GM23248 (cell line): ENCODE measurements at regions not wholly inside any gene's neighbourhood (a gene's known extent, or its start where the extent isn't known, plus 50 kb on each side); places are given as distances from the start of the nearest gene placed in this dataset.

Experiments used
- DNase-seq: peaks from one replicate; pipeline ENCODE4 v3.0.0-alpha.2; 2015
- H2AFZ ChIP-seq: fragments of 200-600 bp; sonication (generic); 2 replicates; pipeline ENCODE4 v1.6.1; 2016; ENCODE audit warnings: antibody characterized with exemption
- H3F3A ChIP-seq: fragments of 200-600 bp; sonication (generic); 2 replicates; pipeline ENCODE4 v1.6.1; 2016; ENCODE audit warnings: mild to moderate bottlenecking, antibody characterized with exemption, mixed run types; ENCODE audit not compliant: insufficient read depth
- H3K27ac ChIP-seq: fragments of 200-600 bp; sonication (generic); 2 replicates; pipeline ENCODE4 v1.5.1; 2016; ENCODE audit warnings: mild to moderate bottlenecking
- H3K27me3 ChIP-seq: fragments of 200-600 bp; sonication (generic); replicated peaks from 2 replicates; pipeline ENCODE4 v1.6.1; 2016; ENCODE audit warnings: mild to moderate bottlenecking; ENCODE audit not compliant: insufficient read depth
- H3K36me3 ChIP-seq: fragments of 200-600 bp; sonication (generic); 2 replicates; pipeline ENCODE4 v1.6.1; 2016; ENCODE audit warnings: low read depth, mild to moderate bottlenecking
- H3K4me1 ChIP-seq: fragments of 200-600 bp; sonication (generic); 2 replicates; pipeline ENCODE4 v1.6.1; 2016; ENCODE audit warnings: mild to moderate bottlenecking; ENCODE audit not compliant: insufficient read depth
- H3K4me2 ChIP-seq: fragments of 200-600 bp; sonication (generic); one replicate; pipeline ENCODE4 v1.6.1; 2016; ENCODE audit warnings: mild to moderate bottlenecking; ENCODE audit not compliant: unreplicated experiment
- H3K4me3 ChIP-seq: fragments of 200-600 bp; sonication (generic); 2 replicates; pipeline ENCODE4 v1.5.1; 2016; ENCODE audit warnings: mild to moderate bottlenecking
- H3K79me2 ChIP-seq: fragments of 200-600 bp; sonication (generic); 2 replicates; pipeline ENCODE4 v1.6.1; 2016; ENCODE audit warnings: mild to moderate bottlenecking; ENCODE audit not compliant: insufficient read depth
- H3K9ac ChIP-seq: fragments of 200-600 bp; sonication (generic); 2 replicates; pipeline ENCODE4 v1.6.1; 2016; ENCODE audit warnings: mild to moderate bottlenecking
- H3K9me2 ChIP-seq: fragments of 200-600 bp; sonication (generic); 2 replicates; pipeline ENCODE4 v1.6.1; 2016; ENCODE audit warnings: mixed run types, mild to moderate bottlenecking, moderate library complexity; ENCODE audit not compliant: insufficient read depth
- H3K9me3 ChIP-seq: fragments of 200-600 bp; sonication (generic); one replicate; pipeline ENCODE4 v1.6.1; 2017; ENCODE audit warnings: low read depth
- H4K20me1 ChIP-seq: fragments of 200-600 bp; sonication (generic); 2 replicates; pipeline ENCODE4 v1.6.0; 2016; ENCODE audit not compliant: insufficient read depth
- EZH2 ChIP-seq: fragments of 200-600 bp; sonication (generic); IDR thresholded peaks from 2 replicates; pipeline ENCODE4 v1.6.1; 2018; ENCODE audit warnings: antibody characterized with exemption, mild to moderate bottlenecking; ENCODE audit not compliant: insufficient read depth, poor library complexity, severe bottlenecking
- EZH2phosphoT487 ChIP-seq: fragments of 200-600 bp; sonication (generic); IDR thresholded peaks from 2 replicates; pipeline ENCODE4 v1.6.1; 2018; ENCODE audit warnings: antibody characterized with exemption, moderate library complexity, mild to moderate bottlenecking, low read depth; ENCODE audit not compliant: insufficient read depth
- WGBS, 2 experiments: methylation state at CpG; one replicate each; pipeline ENCODE4 v1.1.6; 2015 to 2017; ENCODE audit warnings: low lambda C conversion rate in 2 of 2, low coverage in 1 of 2; ENCODE audit errors: missing lambda C conversion rate in 2 of 2; 5-methylcytosine and 5-hydroxymethylcytosine counted together
- in situ Hi-C: fragments of 300-500 bp; cut with MboI; formaldehyde crosslinking; loops from 2 replicates; pipeline ENCODE4 v1.15.0; 2020

- Histone ChIP-seq H3F3A (no peaks in the 10 kb centered on the region), H3K36me3 (no peaks in the 10 kb centered on the region), H3K27ac (no peak overlapping the region), H3K27me3 (no peaks in the 10 kb centered on the region), H3K9me2 (no peaks in the 10 kb centered on the region), H4K20me1 (no peaks in the 10 kb centered on the region), H3K9ac (no peak overlapping the region), H3K9me3 (no peaks in the 10 kb centered on the region), H3K79me2 (no peaks in the 10 kb centered on the region), H2AFZ (no peak overlapping the region), H3K4me2 (no peak overlapping the region), H3K4me1 (no peaks in the 10 kb centered on the region), H3K4me3 (no peak overlapping the region)
- no peak for DNase-seq
- in situ Hi-C loops = no loop called here
- 19% methylated on average over 6 of the region's 6 CpGs for WGBS, 2 experiments
- TF ChIP-seq EZH2 = no peak
- TF ChIP-seq EZH2phosphoT487 = no peak
Observed at GRCh38 chr14:86858591-86858990, 1134.4 kb downstream of the GALC start.

- H3K4me2 ChIP-seq = no peak overlapping the region
- no peak overlapping the region for H3K4me3 ChIP-seq
- no peaks in the 10 kb centered on the region for H3K27me3 ChIP-seq
- WGBS, 2 experiments = 22 to 25% methylated on average over 3 of the region's 3 CpGs
- no peak overlapping the region for H2AFZ ChIP-seq
- no peak overlapping the region for H3K27ac ChIP-seq
- no peaks in the 10 kb centered on the region for H3K9me3 ChIP-seq
- no peak for DNase-seq
- H3F3A ChIP-seq = no peaks in the 10 kb centered on the region
- H3K9ac ChIP-seq = no peak overlapping the region
- in situ Hi-C loops = no loop called here
- H4K20me1 ChIP-seq = no peaks in the 10 kb centered on the region
- H3K4me1 ChIP-seq = no peaks in the 10 kb centered on the region
- TF ChIP-seq EZH2phosphoT487 = no peak
- TF ChIP-seq EZH2 = no peak
- H3K79me2 ChIP-seq = no peaks in the 10 kb centered on the region
- H3K36me3 ChIP-seq = no peaks in the 10 kb centered on the region
- no peaks in the 10 kb centered on the region for H3K9me2 ChIP-seq
Observed at GRCh38 chr14:86858031-86858430, 1135.0 kb downstream of the GALC start.

- Histone ChIP-seq H3K27ac (no peak overlapping the region), H3K9me3 (no peaks in the 10 kb centered on the region), H3K27me3 (no peaks in the 10 kb centered on the region), H2AFZ (no peak overlapping the region), H3K9me2 (no peaks in the 10 kb centered on the region), H4K20me1 (no peaks in the 10 kb centered on the region), H3K4me3 (no peak overlapping the region), H3K4me1 (no peaks in the 10 kb centered on the region), H3F3A (no peaks in the 10 kb centered on the region), H3K4me2 (no peak overlapping the region), H3K9ac (no peak overlapping the region), H3K79me2 (no peaks in the 10 kb centered on the region), H3K36me3 (no peaks in the 10 kb centered on the region)
- no peak for DNase-seq
- 21% methylated on average over 5 of the region's 5 CpGs for WGBS, 2 experiments
- in situ Hi-C loops = no loop called here
- no peak for TF ChIP-seq EZH2
Observed at GRCh38 chr14:86852530-86852929, 1140.5 kb downstream of the GALC start.

GRCh38 chr14:86847140-86847539 lies 1145.8 kb downstream of the GALC start:
- DNase-seq = no peak
- Histone ChIP-seq H3K9ac (no peak overlapping the region), H3K79me2 (no peaks in the 10 kb centered on the region), H3K9me3 (no peaks in the 10 kb centered on the region), H3K4me2 (no peak overlapping the region), H4K20me1 (no peaks in the 10 kb centered on the region), H3K9me2 (no peaks in the 10 kb centered on the region), H3F3A (no peaks in the 10 kb centered on the region), H3K4me3 (no peak overlapping the region), H2AFZ (no peak overlapping the region), H3K4me1 (no peaks in the 10 kb centered on the region), H3K27me3 (no peaks in the 10 kb centered on the region), H3K36me3 (no peaks in the 10 kb centered on the region), H3K27ac (no peak overlapping the region)
- in situ Hi-C loops = no loop called here
- TF ChIP-seq EZH2phosphoT487 = no peak
- TF ChIP-seq EZH2 = no peak
- 34 to 42% methylated on average over 3 of the region's 3 CpGs for WGBS, 2 experiments

- H3K9me3 ChIP-seq = no peaks in the 10 kb centered on the region
- H3F3A ChIP-seq = no peaks in the 10 kb centered on the region
- H3K4me3 ChIP-seq = no peak overlapping the region
- TF ChIP-seq EZH2 (no peak), EZH2phosphoT487 (no peak)
- no peak overlapping the region for H3K9ac ChIP-seq
- in situ Hi-C loops = no loop called here
- peak; percentile 7 for DNase-seq
- H3K36me3 ChIP-seq = no peaks in the 10 kb centered on the region
- H3K27me3 ChIP-seq = no peaks in the 10 kb centered on the region
- H3K9me2 ChIP-seq = no peaks in the 10 kb centered on the region
- no peaks in the 10 kb centered on the region for H4K20me1 ChIP-seq
- H3K4me2 ChIP-seq = no peak overlapping the region
- no peaks in the 10 kb centered on the region for H3K4me1 ChIP-seq
- H2AFZ ChIP-seq = no peak overlapping the region
- WGBS, 2 experiments = 35 to 46% methylated on average over 3 of the region's 3 CpGs
- no peaks in the 10 kb centered on the region for H3K79me2 ChIP-seq
- H3K27ac ChIP-seq = no peak overlapping the region
Observed at GRCh38 chr14:86838363-86838762, 1154.6 kb downstream of the GALC start.
